Kidney epithelial cell (primary cell): ENCODE measurements at regions not wholly inside any gene's neighbourhood (a gene's known extent, or its start where the extent isn't known, plus 50 kb on each side); places are given as distances from the start of the nearest gene placed in this dataset.

Source experiments
- DNase-seq: peaks from one replicate; pipeline ENCODE4 v3.0.0-alpha.2; 2010; ENCODE audit warnings: low read depth
- H3K27me3 ChIP-seq: 2 replicates; pipeline ENCODE4 v1.6.0; 2011; ENCODE audit warnings: low read length; ENCODE audit not compliant: control insufficient read depth, insufficient read depth
- H3K36me3 ChIP-seq: 2 replicates; pipeline ENCODE4 v1.5.1; 2011; ENCODE audit warnings: low read length; ENCODE audit not compliant: control insufficient read depth, insufficient read depth
- H3K4me3 ChIP-seq: 2 replicates; pipeline ENCODE4 v1.5.1; 2011; ENCODE audit warnings: low read depth, mild to moderate bottlenecking, control low read depth, low read length
- CTCF ChIP-seq: IDR thresholded peaks from 2 replicates; pipeline ENCODE4 v1.5.1; 2011; ENCODE audit warnings: mild to moderate bottlenecking, moderate library complexity, low read length, control low read depth, inconsistent platforms; ENCODE audit not compliant: insufficient read depth, poor library complexity, severe bottlenecking

GRCh38 chr4:114226179-114226578 lies 246.7 kb upstream of the ARSJ start:
- H3K36me3 ChIP-seq: no peaks in the 10 kb centered on the region
- TF ChIP-seq CTCF: no peak
- H3K4me3 ChIP-seq: no peak overlapping the region
- H3K27me3 ChIP-seq: no peaks in the 10 kb centered on the region
- no peak for DNase-seq

GRCh38 chr4:114226968-114227760 lies 247.7 kb upstream of the ARSJ start:
- no peak for TF ChIP-seq CTCF
- no peaks in the 10 kb centered on the region for H3K36me3 ChIP-seq
- DNase-seq: no peak
- no peaks in the 10 kb centered on the region for H3K27me3 ChIP-seq
- no peak overlapping the region for H3K4me3 ChIP-seq

- H3K27me3 ChIP-seq: no peaks in the 10 kb centered on the region
- H3K4me3 ChIP-seq: no peak overlapping the region
- TF ChIP-seq CTCF: no peak
- no peak for DNase-seq
- no peaks in the 10 kb centered on the region for H3K36me3 ChIP-seq
Measured at GRCh38 chr4:114229706-114230105, 250.3 kb upstream of the ARSJ start.

- no peak for DNase-seq
- no peak for TF ChIP-seq CTCF
- Histone ChIP-seq H3K36me3 (no peaks in the 10 kb centered on the region), H3K27me3 (no peaks in the 10 kb centered on the region), H3K4me3 (no peak overlapping the region)
Measured at GRCh38 chr4:114236171-114236769, 256.8 kb upstream of the ARSJ start.

- no peak for DNase-seq
- no peaks in the 10 kb centered on the region for H3K36me3 ChIP-seq
- TF ChIP-seq CTCF: no peak
- H3K27me3 ChIP-seq: no peaks in the 10 kb centered on the region
- H3K4me3 ChIP-seq: no peak overlapping the region
Measured at GRCh38 chr4:114237997-114238396, 258.6 kb upstream of the ARSJ start.

GRCh38 chr4:114249561-114249960 lies 270.1 kb upstream of the ARSJ start:
- no peak for TF ChIP-seq CTCF
- H3K4me3 ChIP-seq: no peak overlapping the region
- H3K36me3 ChIP-seq: no peaks in the 10 kb centered on the region
- H3K27me3 ChIP-seq: no peaks in the 10 kb centered on the region
- no peak for DNase-seq
